IgD-negative memory B cell (primary cell): ENCODE measurements at regions not wholly inside any gene's neighbourhood (a gene's known extent, or its start where the extent isn't known, plus 50 kb on each side); places are given as distances from the start of the nearest gene placed in this dataset.
A peak's percentile ranks its signal among the peaks of the same experiment; 100 is the strongest.
"Not testable (repeated sequence)": the region's sequence is repeated elsewhere in the genome, so short reads cannot be mapped to it uniquely, and the experiment has no call there.

Experiments used
- H3K27ac Mint-ChIP-seq, 3 donors: one replicate each; pipeline ENCODE4 v1.8.0; 2020 to 2022; ENCODE audit warnings: mild to moderate bottlenecking in 3 of 3, mixed read lengths in 3 of 3, moderate library complexity in 1 of 3
- H3K27me3 Mint-ChIP-seq: one replicate; pipeline ENCODE4 v1.8.0; 2021; ENCODE audit warnings: mixed read lengths
- H3K36me3 Mint-ChIP-seq: one replicate; pipeline ENCODE4 v1.8.0; 2020; ENCODE audit warnings: mild to moderate bottlenecking, mixed read lengths
- H3K4me1 Mint-ChIP-seq, 3 donors: one replicate each; pipeline ENCODE4 v1.8.0; 2020 to 2022; ENCODE audit warnings: mixed read lengths in 3 of 3, mild to moderate bottlenecking in 1 of 3
- H3K4me3 Mint-ChIP-seq, 4 donors: one replicate each; pipeline ENCODE4 v1.8.0; 2020 to 2022; ENCODE audit warnings: mild to moderate bottlenecking in 4 of 4, mixed read lengths in 4 of 4, moderate library complexity in 3 of 4
- H3K9me3 Mint-ChIP-seq, 3 donors: one replicate each; pipeline ENCODE4 v1.8.0; 2020 to 2021; ENCODE audit warnings: mixed read lengths in 3 of 3, mild to moderate bottlenecking in 1 of 3

GRCh38 chr1:166573199-166573598, 266.1 kb upstream of the POGK start:
- H3K27ac Mint-ChIP-seq = no peak overlapping the region
- peaks cover 0 to 6% (median under 1%) of the 10 kb centered on the region in 3 donors for H3K9me3 Mint-ChIP-seq
- no peaks in the 10 kb centered on the region for H3K27me3 Mint-ChIP-seq
- H3K36me3 Mint-ChIP-seq = no peaks in the 10 kb centered on the region
- H3K4me1 Mint-ChIP-seq = no peaks in the 10 kb centered on the region
- no peak overlapping the region for H3K4me3 Mint-ChIP-seq

GRCh38 chr1:166579557-166580501, 259.4 kb upstream of the POGK start:
- H3K4me3 Mint-ChIP-seq = no peak overlapping the region

GRCh38 chr1:166588741-166589140, 250.5 kb upstream of the POGK start:
- no peak overlapping the region for H3K27ac Mint-ChIP-seq
- H3K4me1 Mint-ChIP-seq = no peaks in the 10 kb centered on the region
- H3K4me3 Mint-ChIP-seq = no peak overlapping the region
- H3K27me3 Mint-ChIP-seq = peaks cover 2% of the 10 kb centered on the region
- no peaks in the 10 kb centered on the region for H3K9me3 Mint-ChIP-seq
- H3K36me3 Mint-ChIP-seq = no peaks in the 10 kb centered on the region

More at GRCh38 chr1:166579557-166580501, 259.4 kb upstream of the POGK start:
- Mint-ChIP-seq H3K36me3 (no peaks in the 10 kb centered on the region), H3K9me3 (peaks cover 0 to 6% (median 0%) of the 10 kb centered on the region in 3 donors), H3K27ac (no peak overlapping the region), H3K27me3 (peaks cover 2% of the 10 kb centered on the region), H3K4me1 (no peaks in the 10 kb centered on the region)

GRCh38 chr1:166590161-166590560, 249.1 kb upstream of the POGK start:
- Mint-ChIP-seq H3K9me3 (no peaks in the 10 kb centered on the region), H3K27me3 (peaks cover 5% of the 10 kb centered on the region), H3K36me3 (no peaks in the 10 kb centered on the region), H3K27ac (no peak overlapping the region), H3K4me1 (no peaks in the 10 kb centered on the region), H3K4me3 (no peak overlapping the region)

- Mint-ChIP-seq H3K4me1 (no peaks in the 10 kb centered on the region), H3K27ac (no peak overlapping the region), H3K4me3 (no peak overlapping the region), H3K36me3 (no peaks in the 10 kb centered on the region), H3K27me3 (peaks cover 2% of the 10 kb centered on the region), H3K9me3 (no peaks in the 10 kb centered on the region)
Measured at GRCh38 chr1:166594646-166595045, 244.6 kb upstream of the POGK start.

GRCh38 chr1:166597516-166597915, 241.8 kb upstream of the POGK start:
- no peaks in the 10 kb centered on the region for H3K36me3 Mint-ChIP-seq
- no peak overlapping the region for H3K27ac Mint-ChIP-seq
- no peaks in the 10 kb centered on the region for H3K9me3 Mint-ChIP-seq
- H3K27me3 Mint-ChIP-seq = peaks cover 2% of the 10 kb centered on the region
- no peak overlapping the region for H3K4me3 Mint-ChIP-seq
- H3K4me1 Mint-ChIP-seq = peaks cover 0 to 2% (median 0%) of the 10 kb centered on the region in 3 donors

- Mint-ChIP-seq H3K36me3 (no peaks in the 10 kb centered on the region), H3K9me3 (no peaks in the 10 kb centered on the region), H3K4me1 (peaks cover 0 to 2% (median 0%) of the 10 kb centered on the region in 3 donors), H3K27ac (no peak overlapping the region), H3K4me3 (peak overlapping the region in 1 of 4 donors; percentile 62), H3K27me3 (no peaks in the 10 kb centered on the region)
Measured at GRCh38 chr1:166600574-166600973, 238.7 kb upstream of the POGK start.

GRCh38 chr1:166601650-166602278, 237.5 kb upstream of the POGK start:
- Mint-ChIP-seq H3K4me3 (no peak overlapping the region), H3K4me1 (peaks cover 0 to 2% (median 0%) of the 10 kb centered on the region in 3 donors), H3K9me3 (no peaks in the 10 kb centered on the region), H3K27ac (no peak overlapping the region), H3K36me3 (no peaks in the 10 kb centered on the region), H3K27me3 (no peaks in the 10 kb centered on the region)

- not testable (repeated sequence) for H3K27ac Mint-ChIP-seq
Measured at GRCh38 chr1:166602801-166603200, 236.5 kb upstream of the POGK start.

GRCh38 chr1:166603296-166603695, 236.0 kb upstream of the POGK start:
- Mint-ChIP-seq H3K27me3 (no peaks in the 10 kb centered on the region), H3K9me3 (no peaks in the 10 kb centered on the region), H3K27ac (no peak overlapping the region), H3K36me3 (no peaks in the 10 kb centered on the region), H3K4me3 (no peak overlapping the region), H3K4me1 (peaks cover 0 to 2% (median 0%) of the 10 kb centered on the region in 3 donors)

More at GRCh38 chr1:166602801-166603200, 236.5 kb upstream of the POGK start:
- not testable (repeated sequence) for H3K27me3 Mint-ChIP-seq, H3K36me3 Mint-ChIP-seq, H3K9me3 Mint-ChIP-seq, H3K4me1 Mint-ChIP-seq, H3K4me3 Mint-ChIP-seq

GRCh38 chr1:166605137-166605536, 234.1 kb upstream of the POGK start:
- peaks cover 0 to 2% (median 0%) of the 10 kb centered on the region in 3 donors for H3K4me1 Mint-ChIP-seq
- no peak overlapping the region for H3K4me3 Mint-ChIP-seq
- H3K27me3 Mint-ChIP-seq = no peaks in the 10 kb centered on the region
- H3K9me3 Mint-ChIP-seq = no peaks in the 10 kb centered on the region
- H3K27ac Mint-ChIP-seq = no peak overlapping the region
- H3K36me3 Mint-ChIP-seq = no peaks in the 10 kb centered on the region

GRCh38 chr1:166612886-166613285, 226.4 kb upstream of the POGK start:
- Mint-ChIP-seq H3K4me3 (peak overlapping the region in 1 of 4 donors; percentile 4), H3K27ac (no peak overlapping the region), H3K27me3 (no peaks in the 10 kb centered on the region), H3K4me1 (no peaks in the 10 kb centered on the region), H3K9me3 (peaks cover 0 to 2% (median 0%) of the 10 kb centered on the region in 3 donors), H3K36me3 (no peaks in the 10 kb centered on the region)

GRCh38 chr1:166616206-166616605, 223.1 kb upstream of the POGK start:
- peaks cover 0 to 2% (median 0%) of the 10 kb centered on the region in 3 donors for H3K9me3 Mint-ChIP-seq
- H3K4me1 Mint-ChIP-seq = peaks cover 0 to 1% (median 0%) of the 10 kb centered on the region in 3 donors
- H3K27ac Mint-ChIP-seq = no peak overlapping the region
- peaks cover 1% of the 10 kb centered on the region for H3K36me3 Mint-ChIP-seq
- H3K27me3 Mint-ChIP-seq = peaks cover 1% of the 10 kb centered on the region
- H3K4me3 Mint-ChIP-seq = no peak overlapping the region

- H3K36me3 Mint-ChIP-seq = no peaks in the 10 kb centered on the region
- no peak overlapping the region for H3K4me3 Mint-ChIP-seq
- no peaks in the 10 kb centered on the region for H3K9me3 Mint-ChIP-seq
- no peak overlapping the region for H3K27ac Mint-ChIP-seq
- H3K27me3 Mint-ChIP-seq = peaks cover 3% of the 10 kb centered on the region
- no peaks in the 10 kb centered on the region for H3K4me1 Mint-ChIP-seq
Measured at GRCh38 chr1:166626711-166627110, 212.6 kb upstream of the POGK start.

- H3K36me3 Mint-ChIP-seq = no peaks in the 10 kb centered on the region
- no peak overlapping the region for H3K27ac Mint-ChIP-seq
- peaks cover 3% of the 10 kb centered on the region for H3K27me3 Mint-ChIP-seq
- no peaks in the 10 kb centered on the region for H3K4me1 Mint-ChIP-seq
- no peaks in the 10 kb centered on the region for H3K9me3 Mint-ChIP-seq
- no peak overlapping the region for H3K4me3 Mint-ChIP-seq
Measured at GRCh38 chr1:166627558-166627957, 211.7 kb upstream of the POGK start.
